ENCODE measurements at regions not wholly inside any gene's neighbourhood (a gene's known extent, or its start where the extent isn't known, plus 50 kb on each side); places are given as distances from the start of the nearest gene placed in this dataset.
A peak's percentile ranks its signal among the peaks of the same experiment; 100 is the strongest.

DNA sequence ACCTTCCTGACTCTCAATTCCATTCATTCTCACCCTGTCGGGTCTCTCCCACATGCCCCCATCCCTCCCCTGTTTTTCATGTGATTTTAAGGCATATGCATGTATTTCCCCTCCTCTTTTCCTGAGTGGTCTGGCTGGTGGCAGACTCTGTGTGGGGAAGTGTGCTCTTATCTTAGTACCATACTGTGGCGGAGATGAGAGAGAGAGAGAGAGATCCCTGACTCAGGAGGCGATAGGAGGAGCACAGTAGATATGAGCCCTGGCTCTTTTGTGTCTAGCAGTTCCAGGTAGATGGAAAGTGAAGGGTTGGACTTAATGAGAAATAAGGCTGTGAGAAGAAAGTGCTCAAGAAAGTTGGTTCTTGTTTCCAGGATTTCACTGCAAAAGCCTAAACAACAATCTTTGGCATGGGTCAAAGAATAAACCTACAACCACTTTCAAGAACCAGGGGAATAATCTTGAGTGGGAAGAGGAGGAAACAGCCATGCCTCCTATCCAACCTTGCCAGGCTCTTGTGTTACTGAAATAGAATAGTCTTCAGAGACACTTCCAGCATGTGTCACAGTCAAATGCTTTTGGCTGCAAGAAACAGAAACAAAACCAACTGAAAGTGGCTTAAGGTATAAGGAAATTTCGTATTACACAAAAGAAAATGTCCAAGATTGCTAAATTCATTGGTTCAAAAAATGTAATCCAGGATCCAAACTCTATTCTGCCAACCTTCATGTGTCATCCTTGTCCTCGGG is 123.8 kb upstream of the MYLIP start:
- H3K27ac ChIP-seq (ENCODE audit: low read depth in 1 of 2, low read length in 2 of 2), result no peak overlapping the region
- H4K20me1 ChIP-seq (ENCODE audit: insufficient read depth, low read length), result no peaks in the 10 kb centered on the region
- H3K27me3 ChIP-seq (ENCODE audit: control insufficient read depth in 2 of 2, insufficient read depth in 2 of 2, low read length in 2 of 2), result no peaks in the 10 kb centered on the region
- intact Hi-C loops (cut with micrococcal nuclease), result no loop called here
- H3K4me1 ChIP-seq (ENCODE audit: control insufficient read depth in 1 of 2, insufficient read depth in 2 of 2, low read length in 2 of 2), result no peaks in the 10 kb centered on the region
- H2AFZ ChIP-seq (ENCODE audit: insufficient read depth, low read depth, low read length, poor library complexity, severe bottlenecking), result no peak overlapping the region
- H3K9ac ChIP-seq (ENCODE audit: insufficient read depth, low read length, poor library complexity, severe bottlenecking), result no peak overlapping the region
- TF ChIP-seq, protein P1, sequence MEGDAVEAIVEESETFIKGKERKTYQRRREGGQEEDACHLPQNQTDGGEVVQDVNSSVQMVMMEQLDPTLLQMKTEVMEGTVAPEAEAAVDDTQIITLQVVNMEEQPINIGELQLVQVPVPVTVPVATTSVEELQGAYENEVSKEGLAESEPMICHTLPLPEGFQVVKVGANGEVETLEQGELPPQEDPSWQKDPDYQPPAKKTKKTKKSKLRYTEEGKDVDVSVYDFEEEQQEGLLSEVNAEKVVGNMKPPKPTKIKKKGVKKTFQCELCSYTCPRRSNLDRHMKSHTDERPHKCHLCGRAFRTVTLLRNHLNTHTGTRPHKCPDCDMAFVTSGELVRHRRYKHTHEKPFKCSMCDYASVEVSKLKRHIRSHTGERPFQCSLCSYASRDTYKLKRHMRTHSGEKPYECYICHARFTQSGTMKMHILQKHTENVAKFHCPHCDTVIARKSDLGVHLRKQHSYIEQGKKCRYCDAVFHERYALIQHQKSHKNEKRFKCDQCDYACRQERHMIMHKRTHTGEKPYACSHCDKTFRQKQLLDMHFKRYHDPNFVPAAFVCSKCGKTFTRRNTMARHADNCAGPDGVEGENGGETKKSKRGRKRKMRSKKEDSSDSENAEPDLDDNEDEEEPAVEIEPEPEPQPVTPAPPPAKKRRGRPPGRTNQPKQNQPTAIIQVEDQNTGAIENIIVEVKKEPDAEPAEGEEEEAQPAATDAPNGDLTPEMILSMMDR (IDR thresholded peaks at IDR 0.05), result no peak
- H3K4me3 ChIP-seq (replicated peaks in 1 of 3; ENCODE audit: low read depth in 2 of 3, low read length in 3 of 3), result no peak overlapping the region
- H3K27ac Mint-ChIP-seq, result no peak overlapping the region
- peak in 1 of 3 donors; percentile 8 for DNase-seq
- peaks cover 2 to 4% (median 3%) of the 10 kb centered on the region in 3 donors for H3K27me3 Mint-ChIP-seq (ENCODE audit: low read depth in 3 of 3)
- H3K4me2 ChIP-seq (replicated peaks; ENCODE audit: extremely low read depth, low read length, poor library complexity, severe bottlenecking), result no peak overlapping the region
- no peak overlapping the region for H3K4me3 Mint-ChIP-seq
- H3K4me1 Mint-ChIP-seq, result peaks cover 15% of the 10 kb centered on the region
- WGBS (ENCODE audit: insufficient coverage), result no CpG with 5 or more reads among the region's 5 CpGs
- H3K9me3 ChIP-seq (replicated peaks in 1 of 2; ENCODE audit: control insufficient read depth in 1 of 2, insufficient read depth in 1 of 2, low read length in 2 of 2), result no peaks in the 10 kb centered on the region
- H3K79me2 ChIP-seq (ENCODE audit: insufficient read depth, low read length), result no peaks in the 10 kb centered on the region
- no peaks in the 10 kb centered on the region for H3K36me3 Mint-ChIP-seq
- no peaks in the 10 kb centered on the region for H3K36me3 ChIP-seq (replicated peaks in 1 of 2; ENCODE audit: control insufficient read depth in 1 of 2, insufficient read depth in 2 of 2, low read length in 2 of 2)
- peaks cover 0 to 2% (median 0%) of the 10 kb centered on the region in 7 donors for H3K9me3 Mint-ChIP-seq

GRCh38 chr6:16003197-16003491 is 125.7 kb upstream of the MYLIP start:
- Histone ChIP-seq H3K79me2 (ENCODE audit: insufficient read depth, low read length) (no peaks in the 10 kb centered on the region), H3K9me3 (replicated peaks in 1 of 2; ENCODE audit: control insufficient read depth in 1 of 2, insufficient read depth in 1 of 2, low read length in 2 of 2) (no peaks in the 10 kb centered on the region), H3K4me2 (replicated peaks; ENCODE audit: extremely low read depth, low read length, poor library complexity, severe bottlenecking) (no peak overlapping the region), H3K36me3 (replicated peaks in 1 of 2; ENCODE audit: control insufficient read depth in 1 of 2, insufficient read depth in 2 of 2, low read length in 2 of 2) (no peaks in the 10 kb centered on the region), H4K20me1 (ENCODE audit: insufficient read depth, low read length) (no peaks in the 10 kb centered on the region), H2AFZ (ENCODE audit: insufficient read depth, low read depth, low read length, poor library complexity, severe bottlenecking) (no peak overlapping the region), H3K27me3 (ENCODE audit: control insufficient read depth in 2 of 2, insufficient read depth in 2 of 2, low read length in 2 of 2) (no peaks in the 10 kb centered on the region), H3K4me3 (replicated peaks in 1 of 3; ENCODE audit: low read depth in 2 of 3, low read length in 3 of 3) (no peak overlapping the region), H3K4me1 (ENCODE audit: control insufficient read depth in 1 of 2, insufficient read depth in 2 of 2, low read length in 2 of 2) (no peaks in the 10 kb centered on the region), H3K27ac (ENCODE audit: low read depth in 1 of 2, low read length in 2 of 2) (no peak overlapping the region), H3K9ac (ENCODE audit: insufficient read depth, low read length, poor library complexity, severe bottlenecking) (no peak overlapping the region)
- peaks cover 13% of the 10 kb centered on the region for H3K4me1 Mint-ChIP-seq
- no CpG with 5 or more reads among the region's 2 CpGs for WGBS (ENCODE audit: insufficient coverage)
- H3K27me3 Mint-ChIP-seq (ENCODE audit: low read depth in 3 of 3), result peaks cover 4 to 6% (median 5%) of the 10 kb centered on the region in 3 donors
- TF ChIP-seq, protein P1 (IDR thresholded peaks at IDR 0.05), result no peak
- no peak for DNase-seq
- H3K36me3 Mint-ChIP-seq, result no peaks in the 10 kb centered on the region
- intact Hi-C loops (cut with micrococcal nuclease), result no loop called here
- peaks cover 0 to 2% (median 0%) of the 10 kb centered on the region in 7 donors for H3K9me3 Mint-ChIP-seq
- no peak overlapping the region for H3K4me3 Mint-ChIP-seq
- no peak overlapping the region for H3K27ac Mint-ChIP-seq

All from CD14-positive monocyte (primary cell).